ENCODE measurements at regions not wholly inside any gene's neighbourhood (a gene's known extent, or its start where the extent isn't known, plus 50 kb on each side); places are given as distances from the start of the nearest gene placed in this dataset.
A peak's percentile ranks its signal among the peaks of the same experiment; 100 is the strongest.
"Not testable (repeated sequence)": the region's sequence is repeated elsewhere in the genome, so short reads cannot be mapped to it uniquely, and the experiment has no call there.

- DNase-seq = peak; percentile 8
Measured at GRCh38 chr12:11980115-11980514, 90.6 kb upstream of the BCL2L14 start.

GRCh38 chr12:11981121-11981733, 89.5 kb upstream of the BCL2L14 start:
- DNase-seq = peak; percentile 86

- DNase-seq = no peak
Measured at GRCh38 chr12:11984417-11984816, 86.3 kb upstream of the BCL2L14 start.

- DNase-seq = no peak
Measured at GRCh38 chr12:11986165-11986564, 84.6 kb upstream of the BCL2L14 start.

GRCh38 chr12:11987901-11988300, 82.8 kb upstream of the BCL2L14 start:
- no peak for DNase-seq

- no peak for DNase-seq
Measured at GRCh38 chr12:11991604-11992003, 79.1 kb upstream of the BCL2L14 start.

GRCh38 chr12:11992515-11992914, 78.2 kb upstream of the BCL2L14 start:
- no peak for DNase-seq

- DNase-seq = peak; percentile 71
Measured at GRCh38 chr12:11998307-11998943, 72.3 kb upstream of the BCL2L14 start.

- DNase-seq = no peak
Measured at GRCh38 chr12:11998944-11999315, 71.8 kb upstream of the BCL2L14 start.

GRCh38 chr12:12003609-12004008, 67.1 kb upstream of the BCL2L14 start:
- DNase-seq = no peak

- DNase-seq = no peak
Measured at GRCh38 chr12:12004524-12004923, 66.2 kb upstream of the BCL2L14 start.

- peak; percentile 35 for DNase-seq
Measured at GRCh38 chr12:12007001-12007712, 63.6 kb upstream of the BCL2L14 start.

- DNase-seq = peak; percentile 25
Measured at GRCh38 chr12:12007713-12008231, 63.0 kb upstream of the BCL2L14 start.

GRCh38 chr12:12008232-12008850, 62.4 kb upstream of the BCL2L14 start:
- peak; percentile 68 for DNase-seq

GRCh38 chr12:12008931-12009611, 61.7 kb upstream of the BCL2L14 start:
- DNase-seq = peak; percentile 69

- DNase-seq = not testable (repeated sequence)
Measured at GRCh38 chr12:12009749-12010276, 60.9 kb upstream of the BCL2L14 start.

- peak; percentile 75 for DNase-seq
Measured at GRCh38 chr12:12010277-12011039, 60.3 kb upstream of the BCL2L14 start.

GRCh38 chr12:12011880-12012260, 58.9 kb upstream of the BCL2L14 start:
- no peak for DNase-seq

GRCh38 chr12:12015073-12015685, 55.6 kb upstream of the BCL2L14 start:
- DNase-seq = no peak

- peak; percentile 12 for DNase-seq
Measured at GRCh38 chr12:12016284-12017100, 54.2 kb upstream of the BCL2L14 start.
